GM18861 (cell line): ENCODE measurements at regions not wholly inside any gene's neighbourhood (a gene's known extent, or its start where the extent isn't known, plus 50 kb on each side); places are given as distances from the start of the nearest gene placed in this dataset.

Experiments used
- ATAC-seq: cut with Tn5 transposase; IDR thresholded peaks from one replicate; pipeline ENCODE4 v1.9.1; 2021; ENCODE audit not compliant: unreplicated experiment

DNA sequence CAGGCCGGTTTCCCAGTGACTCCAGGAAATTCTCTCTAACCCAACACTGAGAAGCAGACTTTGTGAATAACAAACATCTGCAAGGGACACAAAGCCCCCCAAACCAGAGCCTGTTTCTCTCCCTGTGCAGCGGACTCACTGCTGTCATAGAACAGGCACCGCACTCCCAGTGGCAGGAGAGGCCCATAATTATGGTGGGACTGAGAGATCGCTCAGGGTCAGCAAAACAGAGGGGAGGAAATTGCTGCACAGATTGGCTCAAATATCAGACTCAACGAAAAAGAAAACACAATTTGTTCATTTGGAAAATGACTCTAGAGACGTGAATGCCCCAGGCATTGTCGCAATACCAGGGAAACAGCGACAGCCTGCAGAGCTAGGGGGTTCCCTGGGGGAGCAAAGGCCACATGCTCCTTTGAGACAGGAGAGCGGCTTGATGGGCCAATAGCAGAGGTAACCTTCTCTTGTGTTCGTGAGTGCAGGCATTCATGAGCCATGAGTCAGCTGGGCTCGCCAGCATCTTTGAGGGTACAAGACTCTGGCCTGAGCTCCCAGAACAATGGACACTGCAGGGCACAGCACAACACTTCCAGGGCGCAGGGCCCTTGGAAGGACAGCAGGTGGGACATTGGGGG, 143.3 kb upstream of the KLHL29 start:
- ATAC-seq: no peak

DNA sequence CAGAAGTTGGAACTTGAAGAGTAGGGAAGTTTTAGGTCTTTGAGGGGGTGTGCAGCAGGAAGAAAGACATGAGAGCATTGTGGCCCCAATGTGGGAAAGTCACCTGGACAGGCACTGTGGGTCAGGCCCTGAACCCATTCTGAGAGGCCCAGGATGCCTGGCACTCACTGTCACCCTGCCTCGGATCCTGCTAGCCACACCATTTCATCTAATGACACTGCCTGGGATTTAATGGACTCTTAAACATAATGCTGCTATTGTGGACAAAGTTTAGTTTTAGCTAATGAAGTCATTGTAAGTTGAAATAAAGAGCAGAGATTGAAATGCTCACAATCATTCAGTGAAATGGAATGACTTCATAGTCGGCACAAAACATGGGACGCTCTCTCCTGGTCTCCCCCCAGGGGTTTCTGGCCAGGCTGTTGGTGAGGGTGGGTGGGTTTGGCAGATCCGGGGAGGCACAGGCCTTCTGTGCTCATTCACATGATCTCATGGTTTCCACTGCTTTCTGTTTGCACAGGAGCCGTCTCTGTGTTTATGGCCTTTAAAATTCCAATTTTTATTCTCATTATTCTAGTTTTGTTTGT, 141.8 kb upstream of the KLHL29 start:
- no peak for ATAC-seq

DNA sequence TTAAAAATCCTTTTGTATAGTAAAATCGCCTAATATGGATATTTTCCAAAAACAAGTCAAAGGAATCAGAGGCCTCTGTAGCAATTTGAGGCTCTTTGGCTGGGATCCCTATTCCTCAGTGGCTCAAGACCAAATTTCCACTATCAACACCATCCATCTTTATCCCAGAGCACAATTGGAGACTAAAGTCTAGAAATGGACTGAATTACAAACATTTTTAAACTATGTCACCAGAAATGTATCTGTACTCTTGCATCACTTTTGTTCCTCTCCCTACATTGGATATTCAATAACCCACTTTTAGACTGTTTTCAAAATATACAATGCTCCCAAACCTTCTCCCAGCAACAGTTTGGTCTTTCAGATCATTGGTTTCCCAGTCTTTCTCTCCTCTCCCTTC, 140.4 kb upstream of the KLHL29 start:
- no peak for ATAC-seq

DNA sequence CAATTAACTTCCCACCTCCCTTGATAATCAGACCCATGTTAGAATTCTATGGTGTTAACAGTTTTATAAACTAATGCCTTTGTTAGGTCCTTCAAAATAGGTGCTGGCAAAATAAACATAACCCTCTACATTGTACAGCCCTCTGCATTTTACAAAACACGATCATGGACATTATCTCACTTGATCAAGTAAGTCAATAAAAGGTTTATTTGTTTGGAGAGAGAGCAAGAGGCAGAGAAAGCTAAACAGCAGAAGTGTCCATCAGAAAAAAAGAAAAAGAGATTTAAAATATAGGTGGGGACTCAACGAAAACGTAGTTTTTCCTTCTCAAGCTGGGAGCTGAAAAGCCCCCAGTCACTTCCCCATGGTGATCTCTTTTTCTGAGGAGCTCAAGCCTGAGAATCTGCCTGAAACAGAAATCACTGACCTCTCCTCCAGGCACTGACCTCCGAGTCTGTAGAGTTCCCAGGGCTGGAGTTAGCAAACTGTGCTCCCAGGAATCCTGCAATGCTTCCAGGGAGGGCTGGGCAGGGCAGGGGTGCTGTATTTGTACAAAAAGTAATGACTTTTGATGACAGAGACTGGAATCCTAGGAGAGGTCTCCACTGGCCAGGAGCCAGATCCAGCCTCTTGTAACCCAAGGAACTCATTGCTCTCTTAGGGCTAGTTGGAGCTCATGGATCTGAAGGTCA, 137.8 kb upstream of the KLHL29 start:
- no peak for ATAC-seq

DNA sequence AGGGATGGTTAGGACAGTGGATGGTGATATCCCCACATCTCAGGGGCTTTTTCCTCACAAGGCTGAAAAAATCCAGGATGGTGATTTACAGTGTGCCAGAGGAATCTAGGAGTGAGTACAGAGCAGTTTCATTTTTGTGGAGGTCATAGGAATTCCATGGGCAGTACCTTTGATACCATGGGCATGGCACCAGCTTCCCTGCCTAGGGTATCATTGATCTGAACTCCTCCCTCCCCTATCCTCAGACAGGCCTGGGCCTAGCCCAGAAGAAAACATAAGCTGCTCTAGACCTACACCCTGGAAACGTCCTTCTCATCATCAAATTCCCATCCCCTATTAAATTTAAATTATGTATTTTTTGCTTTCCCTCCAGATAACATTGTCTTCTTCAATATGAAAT, 136.3 kb upstream of the KLHL29 start:
- no peak for ATAC-seq

DNA sequence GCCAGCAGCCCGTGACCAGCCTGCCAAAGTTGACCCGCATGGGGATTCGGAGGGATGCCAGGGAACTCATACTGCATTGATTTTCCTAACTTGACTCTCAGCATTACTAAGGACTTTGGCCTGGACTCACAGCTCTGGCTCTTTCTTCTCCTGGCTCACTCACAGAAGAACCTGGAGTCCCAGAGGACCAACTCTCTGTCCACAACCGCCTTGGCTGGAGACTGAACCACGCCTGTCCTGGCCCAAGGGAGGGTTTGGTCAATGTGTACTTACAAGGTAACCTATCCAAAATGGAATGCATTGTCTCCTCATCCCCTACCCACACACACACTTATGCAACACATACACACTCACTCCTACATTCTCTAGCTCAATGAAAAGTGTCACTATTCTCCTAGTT, 135.6 kb upstream of the KLHL29 start:
- no peak for ATAC-seq

DNA sequence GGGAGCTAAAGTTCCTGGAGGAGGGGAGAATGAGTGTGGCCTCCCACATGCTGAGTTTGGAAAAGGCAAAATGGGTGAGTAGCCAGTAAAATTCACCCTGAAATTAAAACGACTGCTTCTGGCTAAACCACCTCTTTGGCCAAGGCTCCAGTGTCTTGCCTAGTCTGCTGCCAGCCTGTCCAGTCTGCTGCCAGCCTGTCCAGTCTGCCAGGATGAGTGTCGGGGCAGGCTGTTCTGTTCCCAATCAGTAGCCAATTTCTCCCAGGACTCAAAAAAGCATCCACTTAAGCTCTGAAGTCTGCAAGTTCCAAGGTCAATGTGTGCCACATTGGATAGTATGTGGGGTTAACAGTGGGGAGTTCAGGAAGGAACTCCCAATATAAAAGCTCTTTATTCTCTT, 134.6 kb upstream of the KLHL29 start:
- ATAC-seq: no peak

DNA sequence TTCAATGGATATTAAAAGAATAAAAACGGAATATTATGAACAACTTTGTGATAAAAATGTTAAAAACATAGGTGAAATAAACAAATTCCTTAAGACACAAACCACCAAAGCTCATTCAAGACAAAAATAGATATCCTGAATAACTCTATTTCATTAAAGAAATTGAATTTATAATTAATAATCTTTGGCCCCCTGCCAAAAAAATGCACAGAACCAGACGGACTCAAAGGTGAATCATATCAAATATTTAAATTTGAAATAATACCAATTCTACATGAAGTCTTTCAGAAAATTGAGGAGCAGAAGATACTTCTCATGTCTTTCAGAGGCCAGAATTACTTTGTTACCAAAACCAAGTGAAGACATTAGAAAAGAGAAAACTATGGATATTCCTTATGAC, 128.3 kb upstream of the KLHL29 start:
- ATAC-seq: no peak

DNA sequence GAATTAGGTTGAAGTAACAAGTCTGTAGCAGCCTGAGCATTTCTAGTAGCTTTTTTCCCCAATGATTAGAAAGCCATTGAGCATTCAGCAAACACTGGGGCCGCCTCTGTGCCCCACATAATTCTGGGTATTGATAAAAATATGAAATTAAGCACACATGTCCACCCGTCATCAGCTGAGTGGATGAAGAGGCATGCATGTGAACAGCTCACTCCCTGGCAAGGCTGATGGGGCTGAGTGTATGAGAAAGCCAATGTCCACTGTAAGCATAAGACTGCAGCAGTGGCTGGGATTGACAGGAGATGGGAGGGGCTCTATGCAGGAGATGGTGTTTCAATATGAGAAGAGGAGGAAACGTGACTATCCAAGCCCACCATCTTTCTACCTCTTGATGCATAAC, 124.4 kb upstream of the KLHL29 start:
- no peak for ATAC-seq

DNA sequence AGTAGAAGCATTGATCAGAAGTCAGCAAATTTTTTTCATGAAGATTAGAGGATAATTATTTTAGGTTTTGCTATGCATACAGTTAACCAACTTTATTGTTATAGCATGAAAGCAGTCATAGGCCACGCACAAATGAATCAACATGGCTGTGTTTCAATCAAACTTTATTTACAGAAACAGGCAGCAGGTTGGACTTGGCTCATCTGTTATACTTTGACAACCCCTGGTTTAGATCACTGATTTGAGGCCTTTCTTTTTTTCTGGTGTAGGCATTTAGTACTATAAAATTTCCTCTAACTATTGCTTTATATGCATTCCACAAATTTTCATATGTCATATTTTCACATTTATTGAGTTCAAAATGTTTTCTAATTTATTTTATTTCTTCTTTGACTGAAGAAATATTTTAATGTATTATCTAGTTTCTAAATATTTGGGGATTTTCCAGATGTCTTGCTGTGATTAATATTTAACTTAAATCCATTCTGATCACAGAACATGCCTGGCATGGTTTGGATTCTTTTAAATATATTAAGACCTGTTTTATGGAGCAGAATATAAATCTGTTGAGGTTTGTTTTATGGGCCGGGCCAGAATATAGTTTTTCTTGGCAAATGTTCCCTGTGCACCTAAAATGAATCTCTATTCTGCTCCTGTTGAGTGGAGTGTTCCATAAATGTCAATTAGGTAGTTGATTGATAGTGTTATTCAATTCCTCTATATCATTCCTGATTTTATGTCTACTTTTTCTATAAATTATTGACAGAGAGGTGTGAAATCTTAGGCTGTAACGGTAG, 116.3 kb upstream of the KLHL29 start:
- ATAC-seq: no peak

DNA sequence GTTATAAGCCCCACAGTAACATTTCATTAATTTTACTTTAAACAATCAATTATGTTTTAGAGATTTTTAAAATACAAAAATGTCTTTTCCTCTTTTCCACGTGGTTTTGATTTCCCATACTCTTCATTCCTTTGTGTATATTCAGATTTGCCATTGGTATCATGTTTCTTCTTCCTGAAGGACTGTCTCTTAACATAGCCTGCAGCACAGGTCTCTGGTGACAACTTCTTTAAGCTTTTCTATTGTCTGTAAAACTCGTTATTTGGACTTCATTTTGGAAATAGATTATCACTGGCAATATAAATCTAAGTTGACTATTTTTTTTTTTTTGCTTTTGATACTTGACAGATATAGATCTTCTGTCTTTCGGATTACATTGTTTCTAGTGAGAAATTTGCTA, 115.2 kb upstream of the KLHL29 start:
- no peak for ATAC-seq

DNA sequence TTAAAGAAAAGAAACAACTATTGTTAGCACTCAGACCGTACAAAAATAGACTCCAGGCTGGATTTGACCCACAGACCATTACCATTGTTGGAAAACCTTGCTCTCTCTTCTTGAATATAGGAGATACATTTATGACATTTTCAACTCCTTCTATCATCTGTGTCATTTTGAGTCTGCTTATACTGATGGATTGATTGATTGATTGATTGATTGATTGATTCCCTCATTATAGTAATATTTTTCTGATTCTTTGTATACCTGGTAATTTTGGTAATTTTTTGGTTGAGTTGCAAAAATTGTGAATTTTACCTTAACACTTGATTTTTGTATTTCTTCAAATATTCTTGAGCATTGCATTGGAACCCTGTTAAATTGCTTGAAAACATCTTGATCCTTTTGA, 114.2 kb upstream of the KLHL29 start:
- no peak for ATAC-seq

DNA sequence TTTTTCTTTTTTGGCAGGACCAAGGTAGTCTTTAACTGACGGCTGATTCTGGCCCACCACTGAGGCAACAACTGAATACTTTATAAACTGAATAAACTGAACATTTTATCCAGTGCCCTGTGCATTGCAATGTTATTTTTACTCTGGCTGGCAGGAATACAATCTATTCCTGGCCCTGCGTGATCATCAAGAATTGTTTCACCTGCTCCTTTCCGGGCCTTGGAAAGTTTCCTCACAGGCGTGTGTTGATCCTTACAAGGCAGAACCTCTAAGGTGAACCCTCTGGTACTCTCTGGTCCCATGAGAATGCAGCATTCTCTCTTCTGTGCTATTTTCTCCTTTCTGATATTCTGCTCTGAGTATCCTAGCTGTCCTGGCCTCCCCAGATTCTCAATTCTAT, 113.7 kb upstream of the KLHL29 start:
- ATAC-seq: no peak

DNA sequence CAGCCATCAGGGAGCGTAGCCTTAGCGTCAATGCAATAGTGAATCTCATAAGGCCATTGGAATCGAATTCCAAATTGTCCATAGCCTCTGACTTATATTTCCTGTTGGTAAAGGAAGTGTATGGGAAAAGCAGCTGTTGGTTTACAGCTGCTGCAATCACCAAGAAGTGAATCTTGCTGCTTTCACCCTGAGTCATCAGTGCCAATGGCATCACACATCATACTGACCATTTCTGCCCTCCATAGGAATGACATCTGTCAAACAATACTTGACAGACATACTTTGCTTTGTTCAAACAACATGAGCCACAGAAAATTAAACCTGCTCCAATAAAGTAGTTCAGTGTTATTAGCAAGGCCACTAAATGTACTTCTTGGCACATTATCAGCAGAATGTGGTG, 111.2 kb upstream of the KLHL29 start:
- no peak for ATAC-seq

DNA sequence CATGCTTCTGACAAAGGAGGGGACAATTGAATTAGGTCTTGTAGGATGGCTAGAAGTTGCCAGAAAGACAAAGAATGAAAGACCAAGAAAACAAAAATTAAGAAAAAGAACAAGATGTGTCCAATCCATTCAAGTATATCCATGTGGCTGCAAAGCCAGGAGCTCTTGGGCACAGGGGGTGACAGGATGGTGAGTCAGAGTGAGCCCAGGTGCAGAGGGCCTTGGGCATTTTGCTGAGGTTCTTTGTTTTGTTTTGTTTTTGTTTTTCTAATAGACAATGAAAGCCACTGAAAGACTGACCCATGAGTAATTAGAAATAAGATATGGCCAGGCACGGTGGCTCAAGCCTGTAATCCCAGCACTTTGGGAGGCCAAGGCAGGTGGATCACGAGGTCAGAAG, 104.6 kb upstream of the KLHL29 start:
- ATAC-seq: no peak

DNA sequence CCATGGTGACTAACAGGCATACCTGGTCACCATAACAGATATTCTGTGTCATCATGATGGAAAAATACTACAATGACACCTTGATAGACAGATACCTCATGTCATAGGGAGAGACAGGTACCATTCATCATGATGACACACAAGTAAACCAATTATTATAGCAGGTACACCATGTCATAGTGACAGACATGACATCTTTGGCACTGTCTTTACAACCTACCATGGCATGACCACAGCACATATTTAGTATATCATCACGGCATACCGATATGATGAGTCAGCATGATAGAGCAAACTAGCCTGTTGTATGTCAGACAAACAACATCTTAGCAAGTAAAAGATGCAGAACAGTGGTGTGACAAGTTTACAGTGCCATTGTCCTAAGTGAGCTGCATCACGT, 101.3 kb upstream of the KLHL29 start:
- no peak for ATAC-seq

DNA sequence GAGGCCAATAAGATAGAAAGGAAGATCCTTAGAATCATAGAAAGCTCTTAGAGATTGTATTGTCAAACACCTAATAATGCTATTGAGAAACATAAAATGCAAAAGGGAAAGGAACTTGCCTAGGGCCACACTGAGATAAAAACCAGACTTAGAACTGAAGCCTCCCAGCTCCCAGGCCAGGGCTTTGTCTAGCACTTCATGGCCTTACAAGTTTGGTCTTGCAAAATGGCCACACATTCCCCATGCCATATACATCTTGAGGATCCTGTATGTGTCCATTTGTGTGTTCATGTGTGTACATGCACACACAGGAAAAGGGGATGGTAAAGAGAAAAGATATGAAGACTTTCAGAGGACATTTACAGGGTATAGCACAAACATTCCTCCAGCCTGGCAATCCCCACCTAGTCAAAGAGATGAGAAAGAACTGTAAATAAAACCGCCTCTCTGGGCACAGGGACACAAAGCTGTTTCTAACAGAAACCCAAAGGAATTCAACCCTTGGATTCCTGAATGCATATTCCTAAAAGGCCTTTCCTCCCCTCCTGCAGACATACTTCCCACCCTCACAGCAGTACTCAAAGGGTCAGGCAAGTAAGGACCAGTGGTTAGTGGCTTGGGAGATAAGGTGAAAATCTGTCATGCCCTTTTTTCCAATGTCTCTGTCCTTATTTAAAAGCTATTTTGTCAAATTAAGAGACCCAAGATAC, 99.7 kb upstream of the KLHL29 start:
- ATAC-seq: no peak

DNA sequence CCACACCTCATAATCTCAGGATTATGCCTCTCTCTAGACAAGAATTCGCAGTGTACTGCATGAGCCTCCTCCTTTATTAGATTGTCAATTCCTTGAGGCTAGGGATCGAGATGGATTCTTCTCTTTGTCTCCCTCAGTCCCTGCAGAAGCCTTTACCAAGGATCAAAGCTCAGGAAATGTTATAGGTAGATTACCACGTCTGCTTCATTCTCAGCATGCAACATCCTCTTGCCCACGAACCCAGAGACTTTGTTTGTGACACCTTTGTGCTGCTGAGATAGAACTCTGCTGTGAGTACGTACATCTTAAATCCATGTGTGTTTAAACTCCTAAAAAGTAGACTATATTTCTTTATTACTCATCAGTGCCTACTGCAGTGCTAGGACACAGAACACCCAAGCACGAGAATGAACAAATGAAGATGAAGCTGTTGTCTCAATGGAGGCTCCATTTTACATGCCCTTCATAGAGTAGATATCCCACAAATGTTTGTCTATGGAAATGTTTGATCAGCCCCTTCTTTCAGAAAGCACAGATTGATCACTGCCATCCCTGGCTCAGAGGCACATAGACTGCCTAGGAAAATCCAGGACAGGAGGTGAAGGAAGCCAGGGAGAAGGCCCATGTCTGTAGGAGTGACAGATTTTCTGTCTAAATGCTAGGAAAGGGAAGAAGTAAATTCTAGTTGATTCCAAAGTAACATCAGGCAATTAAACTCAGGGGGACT, 98.8 kb upstream of the KLHL29 start:
- no peak for ATAC-seq

DNA sequence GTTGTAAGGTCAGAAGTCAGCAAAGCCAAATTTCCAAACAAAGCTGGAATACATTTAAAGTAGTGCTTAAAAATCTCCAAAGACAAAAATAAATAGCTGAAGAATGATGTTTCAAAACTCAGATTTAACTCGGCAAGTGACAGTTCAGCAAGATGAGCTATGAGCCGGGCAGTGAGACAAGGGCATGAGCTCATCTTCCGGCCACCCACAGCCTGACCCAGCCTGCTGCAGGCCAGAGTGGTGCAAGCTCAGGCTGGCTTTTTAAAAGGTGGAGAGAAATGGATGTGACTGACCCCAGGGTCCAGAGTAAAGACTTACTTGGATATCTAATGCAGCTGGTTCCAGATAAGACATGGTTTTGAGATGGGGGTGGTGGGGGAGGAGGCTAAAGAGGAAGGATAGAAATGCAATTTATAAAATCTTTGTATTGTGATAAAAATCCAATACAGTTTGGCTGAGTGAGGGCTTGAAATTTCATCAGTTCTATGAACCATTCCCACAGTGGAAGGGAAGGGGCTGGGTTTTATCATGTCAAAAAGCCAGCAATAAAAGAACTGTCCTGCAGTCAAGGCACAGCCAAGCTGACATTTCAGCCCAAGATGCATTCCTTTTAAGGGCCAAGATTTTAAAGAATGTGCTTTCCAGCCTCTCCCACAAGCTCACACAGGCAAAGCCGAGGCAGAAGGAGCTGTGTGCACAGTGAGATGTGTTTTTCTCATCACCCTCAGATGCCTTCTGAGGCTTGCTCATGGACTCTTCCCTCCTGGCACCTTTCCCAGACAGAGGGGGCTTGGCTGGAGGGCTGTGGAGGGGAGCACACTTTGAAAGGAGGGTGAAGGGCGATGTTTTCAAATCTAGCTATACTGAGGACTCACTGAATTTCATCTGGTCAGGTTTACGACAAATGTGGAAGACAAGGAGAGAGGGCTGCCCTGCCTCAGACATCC, 97.9 kb upstream of the KLHL29 start:
- no peak for ATAC-seq

DNA sequence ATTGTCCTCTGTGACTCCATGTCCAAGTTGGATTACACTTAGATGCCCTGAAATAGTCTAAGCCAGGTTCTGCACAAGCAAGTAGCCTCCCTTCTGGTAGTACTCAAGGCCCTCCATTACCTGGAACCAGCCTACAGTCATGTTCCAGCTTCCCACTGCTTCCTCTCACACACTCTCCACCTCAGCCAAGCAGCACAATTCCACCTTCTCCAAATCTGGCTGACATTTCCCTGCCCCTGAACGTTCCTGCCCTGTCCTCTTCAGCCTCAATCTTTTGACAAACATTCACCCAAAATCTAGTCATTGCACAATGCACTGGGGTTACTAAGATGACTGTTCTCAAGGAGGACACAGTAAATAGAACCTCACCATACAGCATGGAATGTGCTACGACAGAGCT, 95.3 kb upstream of the KLHL29 start:
- no peak for ATAC-seq
